ENCODE measurements at regions not wholly inside any gene's neighbourhood (a gene's known extent, or its start where the extent isn't known, plus 50 kb on each side); places are given as distances from the start of the nearest gene placed in this dataset.

GRCh38 chr13:65907666-65908525 lies 1322.2 kb downstream of the PCDH9 start:
- no peak for TF ChIP-seq EZH2phosphoT487 (IDR thresholded peaks at IDR 0.05; ENCODE audit: low read depth)
- TF ChIP-seq, protein P1, sequence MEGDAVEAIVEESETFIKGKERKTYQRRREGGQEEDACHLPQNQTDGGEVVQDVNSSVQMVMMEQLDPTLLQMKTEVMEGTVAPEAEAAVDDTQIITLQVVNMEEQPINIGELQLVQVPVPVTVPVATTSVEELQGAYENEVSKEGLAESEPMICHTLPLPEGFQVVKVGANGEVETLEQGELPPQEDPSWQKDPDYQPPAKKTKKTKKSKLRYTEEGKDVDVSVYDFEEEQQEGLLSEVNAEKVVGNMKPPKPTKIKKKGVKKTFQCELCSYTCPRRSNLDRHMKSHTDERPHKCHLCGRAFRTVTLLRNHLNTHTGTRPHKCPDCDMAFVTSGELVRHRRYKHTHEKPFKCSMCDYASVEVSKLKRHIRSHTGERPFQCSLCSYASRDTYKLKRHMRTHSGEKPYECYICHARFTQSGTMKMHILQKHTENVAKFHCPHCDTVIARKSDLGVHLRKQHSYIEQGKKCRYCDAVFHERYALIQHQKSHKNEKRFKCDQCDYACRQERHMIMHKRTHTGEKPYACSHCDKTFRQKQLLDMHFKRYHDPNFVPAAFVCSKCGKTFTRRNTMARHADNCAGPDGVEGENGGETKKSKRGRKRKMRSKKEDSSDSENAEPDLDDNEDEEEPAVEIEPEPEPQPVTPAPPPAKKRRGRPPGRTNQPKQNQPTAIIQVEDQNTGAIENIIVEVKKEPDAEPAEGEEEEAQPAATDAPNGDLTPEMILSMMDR (IDR thresholded peaks at IDR 0.05; ENCODE audit: low read depth, low read length): no peak
